H1 (cell line): ENCODE measurements at regions not wholly inside any gene's neighbourhood (a gene's known extent, or its start where the extent isn't known, plus 50 kb on each side); places are given as distances from the start of the nearest gene placed in this dataset.

Experiments
- CHD1 ChIP-seq: IDR thresholded peaks from 2 replicates; pipeline ENCODE4 v1.6.1; 2012; ENCODE audit warnings: low read depth, low read length, improper control_type of control experiment
- EGR1 ChIP-seq: IDR thresholded peaks from 2 replicates; pipeline ENCODE4 v1.6.1; 2011; ENCODE audit warnings: low read depth, low read length, borderline replicate concordance
- EP300 ChIP-seq, 2 experiments: IDR thresholded peaks; 1 replicate in 1 of 2; 2 replicates in 1 of 2; pipeline ENCODE4 v1.6.1; 2011 to 2012; ENCODE audit warnings: low read depth in 2 of 2, low read length in 2 of 2, mild to moderate bottlenecking in 2 of 2, borderline replicate concordance in 1 of 2, inconsistent platforms in 1 of 2, moderate library complexity in 1 of 2
- NRF1 ChIP-seq: IDR thresholded peaks from 2 replicates; pipeline ENCODE4 v1.6.1; 2011; ENCODE audit warnings: mild to moderate bottlenecking, low read depth, low read length, improper control_type of control experiment
- POLR2A ChIP-seq, 2 experiments: IDR thresholded peaks; 1 replicate in 1 of 2; 2 replicates in 1 of 2; pipeline ENCODE4 v1.6.1; 2011; ENCODE audit warnings: low read depth in 2 of 2, low read length in 2 of 2, mild to moderate bottlenecking in 2 of 2; ENCODE audit errors: control extremely low read depth in 1 of 2
- TF ChIP-seq, protein P1 (sequence below), 3 experiments: IDR thresholded peaks; 1 replicate in 2 of 3; 2 replicates in 1 of 3; pipeline versions ENCODE4 v1.5.1 to v1.6.1; 2011; ENCODE audit warnings: low read length in 3 of 3, mild to moderate bottlenecking in 3 of 3, inconsistent platforms in 2 of 3, low read depth in 1 of 3, moderate library complexity in 1 of 3; ENCODE audit not compliant: insufficient read depth in 1 of 3; ENCODE audit errors: control extremely low read depth in 1 of 3

DNA sequence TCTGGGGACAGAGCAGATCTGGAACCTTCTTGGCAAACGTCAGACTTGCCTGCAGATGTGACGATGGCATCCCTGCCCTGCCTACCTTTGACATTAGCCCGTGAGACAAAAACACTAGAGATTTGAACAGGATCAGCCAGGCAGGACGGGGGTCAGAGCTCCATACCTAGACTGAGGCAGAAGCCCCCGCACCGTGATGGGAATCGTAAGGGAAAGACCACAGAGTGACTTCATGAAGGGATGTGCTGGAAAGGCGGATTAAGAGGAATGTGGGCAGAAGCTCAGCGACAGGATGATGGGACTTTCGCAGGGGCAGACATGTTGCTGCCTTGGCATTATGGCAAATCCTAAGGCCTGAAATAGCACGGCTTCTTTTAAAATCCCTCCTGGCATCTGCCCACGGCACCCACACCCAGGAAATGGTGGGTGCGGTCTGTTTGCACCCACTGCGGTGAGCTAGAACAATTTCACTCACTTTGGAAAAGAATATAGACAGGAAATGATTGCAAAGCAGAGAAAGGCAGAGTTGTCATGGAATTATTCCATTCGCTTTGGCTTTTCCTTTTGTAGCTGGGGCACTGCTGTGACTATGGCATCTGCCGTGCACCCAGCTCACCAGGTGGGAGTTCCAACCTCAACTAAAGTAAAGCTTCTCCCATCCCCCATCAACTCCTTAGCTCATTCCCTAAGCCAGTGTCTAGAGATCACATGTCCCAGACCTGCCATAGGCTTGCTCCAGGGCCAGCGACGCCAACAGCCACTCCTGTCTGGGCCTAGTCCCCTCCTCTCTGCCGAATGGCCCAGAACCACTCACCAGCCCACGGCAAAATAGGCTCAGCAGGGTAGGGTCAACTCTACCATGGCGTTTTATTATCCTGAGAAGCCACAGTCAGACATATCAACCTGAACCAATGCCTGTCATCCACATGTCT lies 112.7 kb upstream of the NPAS2 start:
- TF ChIP-seq EGR1 (no peak), EP300 (IDR thresholded peaks at IDR 0.05; ENCODE audit: borderline replicate concordance in 1 of 2, low read depth in 2 of 2, low read length in 2 of 2) (no peak), CHD1 (no peak), POLR2A (IDR thresholded peaks at IDR 0.05; ENCODE audit: control extremely low read depth in 1 of 2, low read depth in 2 of 2, low read length in 2 of 2) (no peak), NRF1 (no peak)
- TF ChIP-seq, protein P1, sequence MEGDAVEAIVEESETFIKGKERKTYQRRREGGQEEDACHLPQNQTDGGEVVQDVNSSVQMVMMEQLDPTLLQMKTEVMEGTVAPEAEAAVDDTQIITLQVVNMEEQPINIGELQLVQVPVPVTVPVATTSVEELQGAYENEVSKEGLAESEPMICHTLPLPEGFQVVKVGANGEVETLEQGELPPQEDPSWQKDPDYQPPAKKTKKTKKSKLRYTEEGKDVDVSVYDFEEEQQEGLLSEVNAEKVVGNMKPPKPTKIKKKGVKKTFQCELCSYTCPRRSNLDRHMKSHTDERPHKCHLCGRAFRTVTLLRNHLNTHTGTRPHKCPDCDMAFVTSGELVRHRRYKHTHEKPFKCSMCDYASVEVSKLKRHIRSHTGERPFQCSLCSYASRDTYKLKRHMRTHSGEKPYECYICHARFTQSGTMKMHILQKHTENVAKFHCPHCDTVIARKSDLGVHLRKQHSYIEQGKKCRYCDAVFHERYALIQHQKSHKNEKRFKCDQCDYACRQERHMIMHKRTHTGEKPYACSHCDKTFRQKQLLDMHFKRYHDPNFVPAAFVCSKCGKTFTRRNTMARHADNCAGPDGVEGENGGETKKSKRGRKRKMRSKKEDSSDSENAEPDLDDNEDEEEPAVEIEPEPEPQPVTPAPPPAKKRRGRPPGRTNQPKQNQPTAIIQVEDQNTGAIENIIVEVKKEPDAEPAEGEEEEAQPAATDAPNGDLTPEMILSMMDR (IDR thresholded peaks at IDR 0.05; ENCODE audit: control extremely low read depth in 1 of 3, insufficient read depth in 1 of 3, low read depth in 1 of 3, low read length in 3 of 3): no peak
